IPS DF 6.9 (cell line): ENCODE measurements at regions not wholly inside any gene's neighbourhood (a gene's known extent, or its start where the extent isn't known, plus 50 kb on each side); places are given as distances from the start of the nearest gene placed in this dataset.

Source experiments
- DNase-seq: peaks from one replicate; pipeline ENCODE4 v3.0.0-alpha.2; 2013; ENCODE audit warnings: low read depth, low spot score
- H3K27ac ChIP-seq: one replicate; pipeline ENCODE4 v1.5.1; 2013; ENCODE audit warnings: low read length, control low read depth
- H3K27me3 ChIP-seq: 2 replicates; pipeline ENCODE4 v1.6.1; 2013; ENCODE audit warnings: mild to moderate bottlenecking, low read length; ENCODE audit not compliant: control insufficient read depth, insufficient read depth
- H3K36me3 ChIP-seq: 2 replicates; pipeline ENCODE4 v1.6.1; 2013; ENCODE audit warnings: low read length; ENCODE audit not compliant: control insufficient read depth, insufficient read depth
- H3K4me1 ChIP-seq: 2 replicates; pipeline ENCODE4 v1.6.1; 2013; ENCODE audit warnings: low read length; ENCODE audit not compliant: control insufficient read depth, insufficient read depth
- H3K4me3 ChIP-seq: 2 replicates; pipeline ENCODE4 v1.5.1; 2013; ENCODE audit warnings: mild to moderate bottlenecking, low read length
- H3K9me3 ChIP-seq: 2 replicates; pipeline ENCODE4 v1.6.1; 2013; ENCODE audit warnings: low read length, inconsistent platforms; ENCODE audit not compliant: control insufficient read depth, insufficient read depth
- WGBS: extraction: QIAGEN DNeasy Blood & Tissue Kit; methylation state at CpG from one replicate; pipeline ENCODE4 v1.1.7; 2013; ENCODE audit warnings: mixed read lengths, missing lambda C conversion rate; ENCODE audit not compliant: insufficient read length, insufficient coverage; 5-methylcytosine and 5-hydroxymethylcytosine counted together

DNA sequence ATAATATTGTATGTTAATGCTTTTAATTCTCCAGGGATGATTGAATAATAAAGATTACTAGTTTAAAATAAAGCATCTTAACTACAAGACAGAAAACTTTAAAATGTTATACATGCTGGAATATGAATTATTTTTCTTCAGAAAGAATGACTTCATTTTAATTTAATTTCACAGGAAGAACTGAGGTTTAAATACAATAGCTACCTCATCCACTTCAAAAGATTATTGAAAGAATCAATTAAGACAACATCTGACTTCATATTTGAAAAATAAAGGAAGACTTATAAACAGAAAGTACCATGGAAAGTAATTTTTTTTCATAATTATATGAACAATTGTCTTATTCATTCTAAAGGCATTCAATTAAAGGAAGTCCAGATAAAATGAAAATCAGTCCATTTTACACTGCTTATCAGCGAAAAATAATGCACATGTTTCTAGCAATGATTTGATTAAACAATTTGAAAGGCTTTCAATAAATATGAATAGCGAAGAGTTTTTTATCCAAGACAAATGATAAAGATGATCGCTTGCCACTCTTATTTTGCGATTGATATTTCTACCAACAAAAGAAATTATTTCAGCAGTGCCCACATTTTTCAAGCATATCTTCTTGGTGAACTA lies 368.5 kb upstream of the OPRM1 start:
- Histone ChIP-seq H3K9me3 (no peaks in the 10 kb centered on the region), H3K27ac (no peak overlapping the region)
- no CpG with 5 or more reads among the region's 4 CpGs for WGBS

DNA sequence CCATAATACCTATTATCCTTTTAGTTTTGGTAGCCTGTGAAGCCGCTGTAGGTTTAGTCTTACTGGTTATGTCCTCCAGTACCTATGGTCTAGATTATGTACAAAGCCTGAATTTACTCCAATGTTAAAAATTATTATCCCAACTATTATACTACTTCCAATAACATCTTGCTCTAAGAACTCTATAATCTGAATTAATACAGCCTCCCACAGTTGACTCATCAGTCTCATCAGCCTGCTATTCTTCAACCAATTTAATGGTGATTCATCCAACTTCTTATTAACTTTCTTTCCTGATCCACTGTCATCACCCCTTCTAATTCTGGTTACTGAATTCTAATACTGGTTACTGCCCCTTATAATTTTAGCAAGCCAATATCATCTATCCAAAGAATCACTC lies 370.3 kb upstream of the OPRM1 start:
- no peaks in the 10 kb centered on the region for H3K27me3 ChIP-seq
- H3K9me3 ChIP-seq = no peaks in the 10 kb centered on the region
- no peak overlapping the region for H3K27ac ChIP-seq
- no peak overlapping the region for H3K4me3 ChIP-seq
- H3K36me3 ChIP-seq = no peaks in the 10 kb centered on the region
- H3K4me1 ChIP-seq = no peaks in the 10 kb centered on the region
- no peak for DNase-seq
- no CpG with 5 or more reads among the region's 1 CpG for WGBS

More for the DNA sequence above, 368.5 kb upstream of the OPRM1 start:
- Histone ChIP-seq H3K36me3 (no peaks in the 10 kb centered on the region), H3K4me1 (no peaks in the 10 kb centered on the region), H3K4me3 (no peak overlapping the region), H3K27me3 (no peaks in the 10 kb centered on the region)
- DNase-seq = no peak

GRCh38 chr6:153662982-153663381 lies 376.1 kb upstream of the OPRM1 start:
- H3K4me1 ChIP-seq = no peaks in the 10 kb centered on the region
- no peak overlapping the region for H3K4me3 ChIP-seq
- no peak for DNase-seq
- H3K36me3 ChIP-seq = no peaks in the 10 kb centered on the region
- WGBS = no CpG with 5 or more reads among the region's 1 CpG
- H3K27ac ChIP-seq = no peak overlapping the region
- H3K27me3 ChIP-seq = no peaks in the 10 kb centered on the region
- no peaks in the 10 kb centered on the region for H3K9me3 ChIP-seq

- Histone ChIP-seq H3K9me3 (no peaks in the 10 kb centered on the region), H3K27ac (no peak overlapping the region), H3K36me3 (no peaks in the 10 kb centered on the region), H3K4me1 (no peaks in the 10 kb centered on the region), H3K4me3 (no peak overlapping the region), H3K27me3 (no peaks in the 10 kb centered on the region)
- WGBS = no CpG with 5 or more reads among the region's 1 CpG
- no peak for DNase-seq
These were observed 393.7 kb upstream of the OPRM1 start for GRCh38 chr6:153645326-153645725.

DNA sequence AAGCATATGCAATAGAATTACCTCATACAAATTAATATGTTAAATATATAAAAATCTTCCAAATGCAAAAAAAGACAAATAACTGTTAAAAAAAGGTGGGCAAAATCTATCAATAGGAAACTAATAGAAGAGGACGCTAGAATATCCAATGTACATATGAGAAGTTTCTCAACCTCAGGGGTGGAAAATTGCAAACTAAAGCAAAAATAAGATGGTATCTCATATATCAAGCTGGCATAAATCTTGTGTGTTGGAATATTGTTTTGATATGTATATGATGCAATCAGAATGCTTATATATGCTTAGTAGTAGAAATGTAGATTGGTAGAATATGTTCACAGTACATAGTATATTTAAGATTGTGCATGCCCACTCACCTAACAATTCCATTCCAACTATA lies 395.0 kb upstream of the OPRM1 start:
- Histone ChIP-seq H3K27ac (no peak overlapping the region), H3K36me3 (no peaks in the 10 kb centered on the region), H3K4me1 (no peaks in the 10 kb centered on the region), H3K9me3 (no peaks in the 10 kb centered on the region), H3K4me3 (no peak overlapping the region), H3K27me3 (no peaks in the 10 kb centered on the region)
- no CpG with 5 or more reads among the region's 1 CpG for WGBS
- DNase-seq = no peak

- no peaks in the 10 kb centered on the region for H3K4me1 ChIP-seq
- no peak for DNase-seq
- H3K4me3 ChIP-seq = no peak overlapping the region
- no peaks in the 10 kb centered on the region for H3K36me3 ChIP-seq
- no peaks in the 10 kb centered on the region for H3K9me3 ChIP-seq
- H3K27me3 ChIP-seq = no peaks in the 10 kb centered on the region
- H3K27ac ChIP-seq = no peak overlapping the region
These were observed 404.6 kb upstream of the OPRM1 start for GRCh38 chr6:153634416-153634815.

DNA sequence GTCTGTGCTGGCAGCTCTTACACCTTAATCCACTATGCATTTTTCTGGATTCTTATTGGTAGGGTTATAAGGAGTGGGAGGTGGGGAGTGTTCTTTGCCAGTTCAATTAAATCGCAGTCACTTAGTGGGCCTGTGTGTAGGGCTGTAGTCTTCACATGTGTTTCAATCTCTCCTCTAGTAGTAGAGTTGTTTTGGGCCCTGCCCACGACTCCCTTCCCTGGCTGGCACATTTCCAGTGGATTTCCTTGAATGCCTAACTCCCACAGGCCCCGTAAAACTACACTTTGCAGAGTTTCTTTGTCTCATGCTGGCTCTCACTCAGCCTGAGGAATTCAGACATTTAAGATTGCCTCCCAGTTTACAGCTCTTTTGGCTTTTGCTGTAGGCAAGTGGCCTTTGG lies 414.0 kb upstream of the OPRM1 start:
- H3K9me3 ChIP-seq = no peaks in the 10 kb centered on the region
- peaks cover 1% of the 10 kb centered on the region; the same call in 1 of the 2 replicates for H3K4me1 ChIP-seq
- no peak for DNase-seq
- H3K27ac ChIP-seq = no peak overlapping the region
- WGBS = no CpG with 5 or more reads among the region's 3 CpGs
- no peaks in the 10 kb centered on the region for H3K36me3 ChIP-seq
- H3K27me3 ChIP-seq = no peaks in the 10 kb centered on the region
- no peak overlapping the region for H3K4me3 ChIP-seq

DNA sequence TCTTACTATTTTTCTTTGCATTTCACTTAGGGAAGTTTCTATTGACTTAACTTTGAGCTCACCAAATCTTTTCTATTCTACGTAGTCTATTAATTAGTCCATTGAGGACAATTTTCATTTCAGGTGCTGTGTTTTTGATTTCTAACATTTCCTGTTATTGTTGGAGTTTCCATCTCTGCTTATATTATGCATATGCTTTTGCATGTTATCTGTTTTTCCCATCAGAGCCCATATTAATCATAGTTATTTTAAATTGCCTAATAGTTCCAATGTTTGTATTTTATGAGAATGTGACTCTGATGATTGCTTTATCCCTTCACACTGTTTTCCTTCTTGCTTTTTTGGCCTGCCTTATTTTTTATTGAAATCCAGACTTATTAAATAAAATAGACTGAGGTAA lies 414.5 kb upstream of the OPRM1 start:
- no peak overlapping the region for H3K27ac ChIP-seq
- H3K9me3 ChIP-seq = no peaks in the 10 kb centered on the region
- no peak for DNase-seq

GRCh38 chr6:153623496-153623895 lies 415.5 kb upstream of the OPRM1 start:
- no CpG with 5 or more reads among the region's 2 CpGs for WGBS
- H3K27ac ChIP-seq = no peak overlapping the region
- no peaks in the 10 kb centered on the region for H3K36me3 ChIP-seq
- H3K27me3 ChIP-seq = no peaks in the 10 kb centered on the region
- no peak overlapping the region for H3K4me3 ChIP-seq
- H3K9me3 ChIP-seq = no peaks in the 10 kb centered on the region
- H3K4me1 ChIP-seq = peaks cover 1% of the 10 kb centered on the region; the same call in 1 of the 2 replicates
- DNase-seq = no peak

More for the DNA sequence above, 414.5 kb upstream of the OPRM1 start:
- Histone ChIP-seq H3K4me3 (no peak overlapping the region), H3K36me3 (no peaks in the 10 kb centered on the region), H3K27me3 (no peaks in the 10 kb centered on the region), H3K4me1 (peaks cover 1% of the 10 kb centered on the region; the same call in 1 of the 2 replicates)
- WGBS = no CpG with 5 or more reads among the region's 1 CpG

DNA sequence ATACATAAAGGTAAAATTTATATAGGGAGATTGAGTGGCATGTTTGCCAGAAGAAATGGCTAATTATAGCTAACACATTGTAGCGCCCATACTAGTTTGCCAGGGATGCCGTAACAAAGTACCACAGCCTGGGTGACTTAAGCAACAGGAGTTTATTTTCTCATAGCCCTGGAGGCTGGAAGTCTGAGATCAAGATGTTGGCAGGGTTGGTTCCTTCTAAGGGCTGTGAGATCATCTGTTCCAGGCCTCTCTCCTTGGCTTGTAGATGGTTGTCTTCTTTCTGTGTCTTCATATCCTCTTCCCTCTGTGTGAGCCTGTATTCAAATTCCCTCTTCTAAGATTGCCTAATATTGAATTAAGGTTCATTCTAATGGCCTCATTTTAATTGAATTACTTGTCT lies 417.5 kb upstream of the OPRM1 start:
- no CpG with 5 or more reads among the region's 2 CpGs for WGBS
- no peak for DNase-seq
- no peaks in the 10 kb centered on the region for H3K27me3 ChIP-seq

DNA sequence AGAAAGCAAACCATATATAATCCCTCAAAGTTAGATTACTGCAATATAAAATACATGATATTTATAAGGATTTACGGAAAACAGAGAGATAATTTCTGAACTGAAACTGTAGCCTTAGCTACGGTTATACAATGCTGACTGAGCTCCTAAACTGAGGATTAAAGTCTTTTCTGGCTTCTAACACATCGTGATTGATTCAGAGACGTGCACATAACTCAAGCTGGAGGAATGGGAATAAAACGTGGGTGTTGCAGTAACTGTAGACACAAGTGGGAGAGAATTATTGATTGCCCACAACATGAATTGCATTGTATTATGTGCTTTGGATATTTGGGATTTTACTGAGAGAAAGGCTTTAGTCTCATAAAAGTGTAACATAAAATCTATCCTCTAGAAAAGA lies 418.0 kb upstream of the OPRM1 start:
- WGBS = no CpG with 5 or more reads among the region's 5 CpGs
- no peak for DNase-seq
- H3K27me3 ChIP-seq = no peaks in the 10 kb centered on the region
- no peak overlapping the region for H3K4me3 ChIP-seq
- H3K27ac ChIP-seq = no peak overlapping the region
- H3K9me3 ChIP-seq = no peaks in the 10 kb centered on the region
- no peaks in the 10 kb centered on the region for H3K36me3 ChIP-seq
- peaks cover 1% of the 10 kb centered on the region; the same call in 1 of the 2 replicates for H3K4me1 ChIP-seq

More for the DNA sequence above, 417.5 kb upstream of the OPRM1 start:
- peaks cover 1% of the 10 kb centered on the region; the same call in 1 of the 2 replicates for H3K4me1 ChIP-seq
- no peak overlapping the region for H3K4me3 ChIP-seq
- no peaks in the 10 kb centered on the region for H3K36me3 ChIP-seq
- H3K27ac ChIP-seq = no peak overlapping the region
- H3K9me3 ChIP-seq = no peaks in the 10 kb centered on the region
